ENCODE measurements at regions not wholly inside any gene's neighbourhood (a gene's known extent, or its start where the extent isn't known, plus 50 kb on each side); places are given as distances from the start of the nearest gene placed in this dataset.

DNA sequence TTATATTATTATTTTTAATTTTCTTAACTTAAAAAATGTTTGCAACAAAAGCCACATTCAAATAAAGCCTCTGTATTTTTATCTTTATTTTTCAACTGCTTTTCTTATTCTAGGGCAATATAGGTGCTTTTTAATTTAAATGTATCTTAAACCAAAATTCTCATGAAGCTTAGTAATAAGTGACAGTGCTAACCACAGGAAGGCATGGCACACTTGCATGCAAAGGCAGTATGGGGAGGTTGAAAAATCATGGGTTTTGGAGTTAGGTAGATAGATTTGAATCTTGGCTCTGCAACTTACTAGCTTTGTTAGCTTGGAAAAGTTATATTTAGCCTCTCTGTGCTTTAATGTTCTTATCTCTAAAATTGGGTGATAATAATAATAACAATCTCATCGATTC, 458.0 kb downstream of the DMAC1 start:
- Histone ChIP-seq H3K4me1 (ENCODE audit: control insufficient read depth in 2 of 3, insufficient read depth in 2 of 3, low read depth in 1 of 3, low read length in 3 of 3) (peaks cover 0 to 2% (median 0%) of the 10 kb centered on the region in 3 donors), H3K36me3 (ENCODE audit: control insufficient read depth in 2 of 3, insufficient read depth in 3 of 3, low read length in 3 of 3) (no peaks in the 10 kb centered on the region), H3K27me3 (ENCODE audit: control insufficient read depth, insufficient read depth, low read length) (no peaks in the 10 kb centered on the region), H3K27ac (ENCODE audit: low read depth in 2 of 2, low read length in 2 of 2) (no peak overlapping the region), H3K4me3 (ENCODE audit: low read length in 3 of 3) (no peak overlapping the region), H3K9ac (ENCODE audit: low read length in 3 of 3) (no peak overlapping the region), H3K9me3 (ENCODE audit: control insufficient read depth in 2 of 3, insufficient read depth in 1 of 3, low read length in 3 of 3) (no peaks in the 10 kb centered on the region)
- TF ChIP-seq, protein P1, sequence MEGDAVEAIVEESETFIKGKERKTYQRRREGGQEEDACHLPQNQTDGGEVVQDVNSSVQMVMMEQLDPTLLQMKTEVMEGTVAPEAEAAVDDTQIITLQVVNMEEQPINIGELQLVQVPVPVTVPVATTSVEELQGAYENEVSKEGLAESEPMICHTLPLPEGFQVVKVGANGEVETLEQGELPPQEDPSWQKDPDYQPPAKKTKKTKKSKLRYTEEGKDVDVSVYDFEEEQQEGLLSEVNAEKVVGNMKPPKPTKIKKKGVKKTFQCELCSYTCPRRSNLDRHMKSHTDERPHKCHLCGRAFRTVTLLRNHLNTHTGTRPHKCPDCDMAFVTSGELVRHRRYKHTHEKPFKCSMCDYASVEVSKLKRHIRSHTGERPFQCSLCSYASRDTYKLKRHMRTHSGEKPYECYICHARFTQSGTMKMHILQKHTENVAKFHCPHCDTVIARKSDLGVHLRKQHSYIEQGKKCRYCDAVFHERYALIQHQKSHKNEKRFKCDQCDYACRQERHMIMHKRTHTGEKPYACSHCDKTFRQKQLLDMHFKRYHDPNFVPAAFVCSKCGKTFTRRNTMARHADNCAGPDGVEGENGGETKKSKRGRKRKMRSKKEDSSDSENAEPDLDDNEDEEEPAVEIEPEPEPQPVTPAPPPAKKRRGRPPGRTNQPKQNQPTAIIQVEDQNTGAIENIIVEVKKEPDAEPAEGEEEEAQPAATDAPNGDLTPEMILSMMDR (IDR thresholded peaks at IDR 0.05; ENCODE audit: borderline replicate concordance, extremely low read depth, insufficient read depth), result no peak
- DNase-seq, result no peak
- FAIRE-seq, result no peak
- intact Hi-C loops (cut with DNase I), result no loop called here

DNA sequence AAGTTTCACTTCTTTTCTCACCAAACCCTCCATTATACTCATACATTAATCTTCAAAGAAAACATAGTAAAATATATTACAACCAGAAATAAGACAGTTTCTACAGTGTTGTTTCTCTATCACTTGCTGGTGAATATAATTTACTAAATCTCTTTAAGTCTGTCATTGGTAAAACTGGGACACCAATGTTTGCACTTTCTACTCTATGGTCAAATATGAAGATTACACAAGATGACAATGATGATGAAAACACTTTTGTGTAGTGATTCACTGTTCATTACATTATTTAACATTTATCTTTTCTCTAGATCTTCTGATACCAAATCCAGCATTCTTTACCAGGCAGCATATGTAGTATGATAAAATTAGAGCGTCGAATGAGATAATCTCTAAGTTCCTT, 459.1 kb downstream of the DMAC1 start:
- Histone ChIP-seq H3K4me1 (ENCODE audit: control insufficient read depth in 2 of 3, insufficient read depth in 2 of 3, low read depth in 1 of 3, low read length in 3 of 3) (peaks cover 0 to 2% (median 0%) of the 10 kb centered on the region in 3 donors), H3K27me3 (ENCODE audit: control insufficient read depth, insufficient read depth, low read length) (no peaks in the 10 kb centered on the region), H3K27ac (ENCODE audit: low read depth in 2 of 2, low read length in 2 of 2) (no peak overlapping the region), H3K9me3 (ENCODE audit: control insufficient read depth in 2 of 3, insufficient read depth in 1 of 3, low read length in 3 of 3) (no peaks in the 10 kb centered on the region), H3K9ac (ENCODE audit: low read length in 3 of 3) (no peak overlapping the region), H3K4me3 (ENCODE audit: low read length in 3 of 3) (no peak overlapping the region), H3K36me3 (ENCODE audit: control insufficient read depth in 2 of 3, insufficient read depth in 3 of 3, low read length in 3 of 3) (no peaks in the 10 kb centered on the region)
- DNase-seq (no peak), FAIRE-seq (no peak)
- TF ChIP-seq, protein P1 (IDR thresholded peaks at IDR 0.05; ENCODE audit: borderline replicate concordance, extremely low read depth, insufficient read depth), result no peak
- intact Hi-C loops (cut with DNase I), result no loop called here

DNA sequence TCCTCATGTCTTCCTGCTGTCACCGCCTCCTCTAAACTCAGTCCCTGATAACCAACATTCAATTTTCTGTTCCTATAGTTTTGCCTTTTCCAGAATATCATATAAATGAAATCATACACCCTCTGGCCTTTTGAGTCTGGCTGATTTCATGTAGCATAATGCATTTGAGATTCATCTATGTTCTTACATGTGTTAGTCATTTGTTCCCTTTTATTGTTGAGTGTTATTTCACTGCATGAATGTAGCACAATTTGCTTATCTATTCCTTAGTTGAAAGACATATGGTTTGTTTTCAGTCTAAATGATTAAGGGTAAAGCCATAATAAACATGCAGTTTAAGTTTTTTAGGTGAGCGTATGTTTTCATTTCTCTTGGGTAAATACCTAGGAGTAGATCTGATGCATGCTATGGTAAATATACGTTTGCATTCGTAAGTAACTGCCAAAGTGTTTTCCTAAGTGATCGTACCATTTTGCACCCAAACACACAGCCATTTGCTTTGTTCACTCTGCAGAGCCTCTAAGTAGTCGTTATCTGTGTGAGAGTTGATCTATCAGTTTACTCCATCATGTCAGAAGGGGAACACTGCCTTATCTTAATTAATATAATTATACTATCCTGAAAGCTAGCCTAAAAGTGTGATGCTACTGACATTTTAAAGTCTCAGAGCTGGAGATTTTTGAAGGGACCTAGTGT, 460.8 kb downstream of the DMAC1 start:
- no peak for DNase-seq
- intact Hi-C loops (cut with DNase I), result no loop called here
- Histone ChIP-seq H3K27ac (ENCODE audit: low read depth in 2 of 2, low read length in 2 of 2) (no peak overlapping the region), H3K9ac (ENCODE audit: low read length in 3 of 3) (no peak overlapping the region), H3K4me1 (ENCODE audit: control insufficient read depth in 2 of 3, insufficient read depth in 2 of 3, low read depth in 1 of 3, low read length in 3 of 3) (peaks cover 0 to 2% (median 0%) of the 10 kb centered on the region in 3 donors), H3K36me3 (ENCODE audit: control insufficient read depth in 2 of 3, insufficient read depth in 3 of 3, low read length in 3 of 3) (no peaks in the 10 kb centered on the region), H3K4me3 (ENCODE audit: low read length in 3 of 3) (no peak overlapping the region), H3K9me3 (ENCODE audit: control insufficient read depth in 2 of 3, insufficient read depth in 1 of 3, low read length in 3 of 3) (no peaks in the 10 kb centered on the region), H3K27me3 (ENCODE audit: control insufficient read depth, insufficient read depth, low read length) (no peaks in the 10 kb centered on the region)
- FAIRE-seq, result no peak
- TF ChIP-seq, protein P1 (IDR thresholded peaks at IDR 0.05; ENCODE audit: borderline replicate concordance, extremely low read depth, insufficient read depth), result no peak
